ENCODE measurements at regions not wholly inside any gene's neighbourhood (a gene's known extent, or its start where the extent isn't known, plus 50 kb on each side); places are given as distances from the start of the nearest gene placed in this dataset.

DNA sequence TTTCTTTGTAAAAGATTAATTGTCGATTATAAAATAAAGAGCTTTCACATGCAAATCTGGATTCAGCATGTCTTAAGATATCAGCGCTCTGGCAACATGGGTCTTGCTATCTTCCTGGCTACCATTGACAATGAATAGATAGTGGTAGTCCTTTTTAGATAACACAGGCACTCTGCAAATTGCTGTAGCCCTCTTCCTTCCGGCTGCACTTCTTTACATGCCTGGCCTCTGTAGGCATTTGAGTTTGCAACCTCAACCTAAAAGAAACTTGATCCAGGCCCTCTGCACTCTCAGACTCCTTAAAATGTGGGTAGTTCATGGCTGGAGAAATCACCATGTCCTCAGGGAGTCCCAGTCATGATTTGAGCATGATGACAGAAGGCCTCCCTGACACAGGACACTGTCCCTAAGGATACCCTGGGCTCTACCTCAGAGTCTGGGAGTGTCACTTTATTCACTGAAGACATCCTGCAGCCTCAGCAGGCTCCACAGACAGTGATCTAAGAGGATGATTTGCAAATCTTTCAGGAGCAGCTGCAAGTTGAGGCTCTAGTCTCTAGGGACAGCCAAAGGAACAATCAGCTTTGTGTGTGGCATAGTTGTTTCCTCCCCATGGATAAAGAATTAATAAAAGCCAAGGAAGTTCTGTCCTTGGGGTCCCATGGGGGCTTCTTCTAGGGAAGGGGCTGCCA is 529.4 kb downstream of the RBFOX1 start:
- WGBS, 2 experiments (ENCODE audit: insufficient coverage in 1 of 2, insufficient read length in 1 of 2) = 60 to 65% methylated on average over 2 to 3 of the region's 3 CpGs
- TF ChIP-seq, protein P1, sequence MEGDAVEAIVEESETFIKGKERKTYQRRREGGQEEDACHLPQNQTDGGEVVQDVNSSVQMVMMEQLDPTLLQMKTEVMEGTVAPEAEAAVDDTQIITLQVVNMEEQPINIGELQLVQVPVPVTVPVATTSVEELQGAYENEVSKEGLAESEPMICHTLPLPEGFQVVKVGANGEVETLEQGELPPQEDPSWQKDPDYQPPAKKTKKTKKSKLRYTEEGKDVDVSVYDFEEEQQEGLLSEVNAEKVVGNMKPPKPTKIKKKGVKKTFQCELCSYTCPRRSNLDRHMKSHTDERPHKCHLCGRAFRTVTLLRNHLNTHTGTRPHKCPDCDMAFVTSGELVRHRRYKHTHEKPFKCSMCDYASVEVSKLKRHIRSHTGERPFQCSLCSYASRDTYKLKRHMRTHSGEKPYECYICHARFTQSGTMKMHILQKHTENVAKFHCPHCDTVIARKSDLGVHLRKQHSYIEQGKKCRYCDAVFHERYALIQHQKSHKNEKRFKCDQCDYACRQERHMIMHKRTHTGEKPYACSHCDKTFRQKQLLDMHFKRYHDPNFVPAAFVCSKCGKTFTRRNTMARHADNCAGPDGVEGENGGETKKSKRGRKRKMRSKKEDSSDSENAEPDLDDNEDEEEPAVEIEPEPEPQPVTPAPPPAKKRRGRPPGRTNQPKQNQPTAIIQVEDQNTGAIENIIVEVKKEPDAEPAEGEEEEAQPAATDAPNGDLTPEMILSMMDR (conservative IDR thresholded peaks at IDR 0.05) = no peak
- Histone ChIP-seq H3K27ac (ENCODE audit: low read depth, low read length) (no peak overlapping the region), H3K4me1 (ENCODE audit: control insufficient read depth, insufficient read depth, low read length) (peaks cover 10% of the 10 kb centered on the region), H3K36me3 (ENCODE audit: control insufficient read depth, insufficient read depth, low read length) (no peaks in the 10 kb centered on the region), H3K9ac (ENCODE audit: extremely low read depth, low read length, poor library complexity, severe bottlenecking) (no peak overlapping the region), H3K9me3 (ENCODE audit: control insufficient read depth, low read length) (no peaks in the 10 kb centered on the region), H3K27me3 (ENCODE audit: control insufficient read depth, insufficient read depth, low read length, poor library complexity, severe bottlenecking) (peaks cover 19% of the 10 kb centered on the region), H3K4me3 (ENCODE audit: low read length) (peak overlapping the region; percentile 21)
- H3K27me3 Mint-ChIP-seq (ENCODE audit: insufficient read depth) = peaks cover 19% of the 10 kb centered on the region
- no peaks in the 10 kb centered on the region for H3K9me3 Mint-ChIP-seq
- H3K27ac Mint-ChIP-seq = no peak overlapping the region
- H3K4me3 Mint-ChIP-seq = no peak overlapping the region
- no peaks in the 10 kb centered on the region for H3K36me3 Mint-ChIP-seq (ENCODE audit: low read depth)
- peak; percentile 60 for DNase-seq
- peaks cover 13% of the 10 kb centered on the region for H3K4me1 Mint-ChIP-seq

DNA sequence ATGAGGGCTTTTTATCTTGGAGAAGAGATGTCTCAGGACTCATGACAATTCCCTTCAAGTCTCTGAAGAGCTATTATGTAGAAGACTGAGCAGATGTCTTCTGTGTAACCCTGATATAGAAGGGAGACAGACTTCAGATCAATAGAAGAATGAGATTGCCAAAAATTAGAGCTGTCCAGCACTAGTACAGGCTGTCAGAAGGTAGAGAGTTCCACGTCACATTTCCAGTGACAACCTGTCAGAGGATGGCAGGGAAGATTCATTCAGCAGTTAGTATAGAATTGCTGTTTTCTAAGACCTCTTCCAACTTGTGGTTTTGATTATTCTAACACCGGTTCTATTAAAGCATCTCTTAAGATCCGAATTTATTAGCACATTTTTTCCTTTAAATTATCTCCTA is 520.6 kb downstream of the RBFOX1 start:
- no peak for DNase-seq
- H3K9me3 Mint-ChIP-seq = no peaks in the 10 kb centered on the region
- H3K27me3 Mint-ChIP-seq (ENCODE audit: insufficient read depth) = peaks cover 21% of the 10 kb centered on the region
- H3K4me1 ChIP-seq (ENCODE audit: control insufficient read depth, insufficient read depth, low read length) = no peaks in the 10 kb centered on the region
- H3K36me3 Mint-ChIP-seq (ENCODE audit: low read depth) = no peaks in the 10 kb centered on the region
- no peak overlapping the region for H3K27ac Mint-ChIP-seq
- H3K4me1 Mint-ChIP-seq = peaks cover 8% of the 10 kb centered on the region
- peaks cover 34% of the 10 kb centered on the region for H3K27me3 ChIP-seq (ENCODE audit: control insufficient read depth, insufficient read depth, low read length, poor library complexity, severe bottlenecking)
- TF ChIP-seq, protein P1 (conservative IDR thresholded peaks at IDR 0.05) = no peak
- 88 to 100% methylated on average over 1 of the region's 3 CpGs for WGBS, 2 experiments (ENCODE audit: insufficient coverage in 1 of 2, insufficient read length in 1 of 2)
- no peak overlapping the region for H3K4me3 ChIP-seq (ENCODE audit: low read length)
- H3K27ac ChIP-seq (ENCODE audit: low read depth, low read length) = no peak overlapping the region
- no peak overlapping the region for H3K9ac ChIP-seq (ENCODE audit: extremely low read depth, low read length, poor library complexity, severe bottlenecking)
- no peaks in the 10 kb centered on the region for H3K36me3 ChIP-seq (ENCODE audit: control insufficient read depth, insufficient read depth, low read length)
- no peaks in the 10 kb centered on the region for H3K9me3 ChIP-seq (ENCODE audit: control insufficient read depth, low read length)
- no peak overlapping the region for H3K4me3 Mint-ChIP-seq

DNA sequence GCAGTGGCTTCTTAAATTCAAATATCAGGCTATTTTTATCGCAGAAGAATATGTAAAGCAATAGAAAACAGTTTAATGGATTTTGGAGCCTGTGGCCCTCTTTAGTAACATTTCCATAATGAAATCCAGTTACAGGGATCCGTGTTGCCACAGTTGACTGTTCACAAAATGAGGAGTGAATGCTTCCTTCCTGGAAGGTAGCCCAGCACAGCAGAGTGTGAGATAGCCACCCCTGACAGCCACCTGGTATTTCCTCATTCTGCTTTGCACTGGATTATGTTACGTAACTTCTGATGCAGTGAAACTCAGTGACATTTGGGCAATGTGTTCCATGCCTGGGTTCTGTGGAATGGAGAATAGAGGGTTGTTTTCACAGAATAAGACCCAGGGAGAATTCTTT is 517.2 kb downstream of the RBFOX1 start:
- Mint-ChIP-seq H3K36me3 (ENCODE audit: low read depth) (no peaks in the 10 kb centered on the region), H3K9me3 (no peaks in the 10 kb centered on the region), H3K27me3 (ENCODE audit: insufficient read depth) (peaks cover 24% of the 10 kb centered on the region), H3K27ac (no peak overlapping the region), H3K4me3 (no peak overlapping the region), H3K4me1 (peaks cover 8% of the 10 kb centered on the region)
- DNase-seq = no peak
- no peaks in the 10 kb centered on the region for H3K36me3 ChIP-seq (ENCODE audit: control insufficient read depth, insufficient read depth, low read length)
- TF ChIP-seq, protein P1 (conservative IDR thresholded peaks at IDR 0.05) = no peak
- peaks cover 54% of the 10 kb centered on the region for H3K27me3 ChIP-seq (ENCODE audit: control insufficient read depth, insufficient read depth, low read length, poor library complexity, severe bottlenecking)
- no peak overlapping the region for H3K27ac ChIP-seq (ENCODE audit: low read depth, low read length)
- no peak overlapping the region for H3K9ac ChIP-seq (ENCODE audit: extremely low read depth, low read length, poor library complexity, severe bottlenecking)
- no peak overlapping the region for H3K4me3 ChIP-seq (ENCODE audit: low read length)
- H3K9me3 ChIP-seq (ENCODE audit: control insufficient read depth, low read length) = no peaks in the 10 kb centered on the region
- no peaks in the 10 kb centered on the region for H3K4me1 ChIP-seq (ENCODE audit: control insufficient read depth, insufficient read depth, low read length)
- WGBS, 2 experiments (ENCODE audit: insufficient coverage in 1 of 2, insufficient read length in 1 of 2) = 81 to 92% methylated on average over 2 to 3 of the region's 3 CpGs

Data from endodermal cell (in vitro differentiated cells).